Breast epithelium (tissue), 3 donors: ENCODE measurements at regions not wholly inside any gene's neighbourhood (a gene's known extent, or its start where the extent isn't known, plus 50 kb on each side); places are given as distances from the start of the nearest gene placed in this dataset.

Experiments used
- CTCF ChIP-seq, 3 donors: fragments of 450-650 bp; IDR thresholded peaks; one replicate each; pipeline ENCODE4 v1.5.1; 2016 to 2017; ENCODE audit warnings: antibody characterized with exemption in 3 of 3, mild to moderate bottlenecking in 3 of 3, moderate library complexity in 3 of 3
- POLR2A ChIP-seq: fragments of 450-650 bp; IDR thresholded peaks from one replicate; pipeline ENCODE4 v1.6.1; 2016; ENCODE audit warnings: antibody characterized with exemption, mild to moderate bottlenecking, moderate library complexity
- POLR2AphosphoS5 ChIP-seq, 3 donors: sonication (generic); formaldehyde crosslinking; IDR thresholded peaks; one replicate each; pipeline ENCODE4 v1.6.1; 2017; ENCODE audit warnings: antibody characterized with exemption in 3 of 3

- TF ChIP-seq CTCF (IDR thresholded peaks at IDR 0.05): no peak
- TF ChIP-seq POLR2A: no peak
- no peak for TF ChIP-seq POLR2AphosphoS5 (IDR thresholded peaks at IDR 0.05)
These were observed 1504.6 kb upstream of the ADGRL3 start for GRCh38 chr4:59695355-59696053.
